ENCODE measurements at regions not wholly inside any gene's neighbourhood (a gene's known extent, or its start where the extent isn't known, plus 50 kb on each side); places are given as distances from the start of the nearest gene placed in this dataset.

DNA sequence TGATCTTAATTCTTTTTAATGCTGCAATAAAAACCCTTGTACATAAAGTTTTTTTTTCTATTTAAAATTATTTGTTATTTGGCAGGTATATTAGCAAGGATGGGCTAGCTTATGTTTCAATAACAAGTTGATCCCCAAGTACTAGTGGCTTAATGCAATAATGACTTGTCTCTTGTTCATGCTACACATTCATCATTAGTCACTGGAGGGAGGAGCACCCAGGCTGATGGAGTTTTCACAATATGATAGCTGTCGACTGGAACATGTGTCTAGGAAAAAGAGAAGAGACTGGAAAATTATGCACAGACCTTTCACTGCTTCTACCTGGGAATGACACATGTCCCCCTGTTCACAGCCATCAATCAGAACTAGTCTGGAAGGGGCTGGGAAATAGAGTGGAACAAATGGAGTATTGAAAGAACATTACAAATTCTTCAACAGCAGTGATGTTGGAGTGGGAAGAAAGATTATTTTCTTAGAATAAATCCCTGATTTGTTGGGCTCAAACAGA is 387.9 kb upstream of the RPS6KA3 start:
- H3K9me2 ChIP-seq (replicated peaks; ENCODE audit: insufficient read depth): no peaks in the 10 kb centered on the region
- no peaks in the 10 kb centered on the region for H3K36me3 ChIP-seq (replicated peaks; ENCODE audit: insufficient read depth, low read depth)
- H2AFZ ChIP-seq: no peak overlapping the region
- no peak overlapping the region for H3K4me3 ChIP-seq
- 59% methylated on average over 1 of the region's 1 CpG for WGBS (ENCODE audit: low lambda C conversion rate, missing lambda C conversion rate)
- no peaks in the 10 kb centered on the region for H3K27me3 ChIP-seq
- H3K4me1 ChIP-seq (ENCODE audit: insufficient read depth): no peaks in the 10 kb centered on the region
- H4K20me1 ChIP-seq (ENCODE audit: insufficient read depth, poor library complexity, severe bottlenecking): no peaks in the 10 kb centered on the region
- TF ChIP-seq EZH2 (IDR thresholded peaks at IDR 0.05; ENCODE audit: borderline replicate concordance) (no peak), EZH2phosphoT487 (IDR thresholded peaks at IDR 0.05; ENCODE audit: low read depth, severe bottlenecking, unreplicated experiment) (no peak)
- TF ChIP-seq, protein P1, sequence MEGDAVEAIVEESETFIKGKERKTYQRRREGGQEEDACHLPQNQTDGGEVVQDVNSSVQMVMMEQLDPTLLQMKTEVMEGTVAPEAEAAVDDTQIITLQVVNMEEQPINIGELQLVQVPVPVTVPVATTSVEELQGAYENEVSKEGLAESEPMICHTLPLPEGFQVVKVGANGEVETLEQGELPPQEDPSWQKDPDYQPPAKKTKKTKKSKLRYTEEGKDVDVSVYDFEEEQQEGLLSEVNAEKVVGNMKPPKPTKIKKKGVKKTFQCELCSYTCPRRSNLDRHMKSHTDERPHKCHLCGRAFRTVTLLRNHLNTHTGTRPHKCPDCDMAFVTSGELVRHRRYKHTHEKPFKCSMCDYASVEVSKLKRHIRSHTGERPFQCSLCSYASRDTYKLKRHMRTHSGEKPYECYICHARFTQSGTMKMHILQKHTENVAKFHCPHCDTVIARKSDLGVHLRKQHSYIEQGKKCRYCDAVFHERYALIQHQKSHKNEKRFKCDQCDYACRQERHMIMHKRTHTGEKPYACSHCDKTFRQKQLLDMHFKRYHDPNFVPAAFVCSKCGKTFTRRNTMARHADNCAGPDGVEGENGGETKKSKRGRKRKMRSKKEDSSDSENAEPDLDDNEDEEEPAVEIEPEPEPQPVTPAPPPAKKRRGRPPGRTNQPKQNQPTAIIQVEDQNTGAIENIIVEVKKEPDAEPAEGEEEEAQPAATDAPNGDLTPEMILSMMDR (IDR thresholded peaks at IDR 0.05; ENCODE audit: poor library complexity): no peak
- H3K9me3 ChIP-seq (ENCODE audit: low read depth): no peaks in the 10 kb centered on the region
- H3K27ac ChIP-seq: no peak overlapping the region
- no peak for DNase-seq (ENCODE audit: low spot score)
- no peak overlapping the region for H3K4me2 ChIP-seq
- H3K79me2 ChIP-seq: no peaks in the 10 kb centered on the region

DNA sequence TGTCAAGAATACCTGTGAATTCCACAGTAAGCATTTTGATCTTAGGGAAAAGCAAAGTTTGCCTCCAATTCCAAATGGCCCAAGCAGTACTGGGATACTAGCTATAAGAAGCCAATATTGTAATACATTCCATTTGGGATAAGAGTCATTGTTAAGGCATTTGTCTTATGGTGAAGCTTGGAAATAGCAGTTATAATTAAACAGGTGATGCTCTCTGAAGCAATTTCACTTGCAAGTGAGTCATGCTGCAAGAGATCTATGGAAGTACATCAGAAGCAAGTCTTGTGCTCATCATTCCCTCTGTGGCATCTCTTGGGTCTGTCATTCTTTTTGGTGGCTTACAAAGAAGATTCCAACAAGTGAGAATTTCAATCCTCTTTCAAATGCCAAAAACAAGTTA is 386.4 kb upstream of the RPS6KA3 start:
- Histone ChIP-seq H3K9me3 (ENCODE audit: low read depth) (no peaks in the 10 kb centered on the region), H3K4me2 (no peak overlapping the region), H2AFZ (no peak overlapping the region), H3K4me1 (ENCODE audit: insufficient read depth) (no peaks in the 10 kb centered on the region), H4K20me1 (ENCODE audit: insufficient read depth, poor library complexity, severe bottlenecking) (no peaks in the 10 kb centered on the region), H3K9me2 (replicated peaks; ENCODE audit: insufficient read depth) (no peaks in the 10 kb centered on the region), H3K36me3 (replicated peaks; ENCODE audit: insufficient read depth, low read depth) (no peaks in the 10 kb centered on the region), H3K4me3 (no peak overlapping the region), H3K27me3 (no peaks in the 10 kb centered on the region), H3K27ac (no peak overlapping the region), H3K79me2 (no peaks in the 10 kb centered on the region)
- TF ChIP-seq EZH2phosphoT487 (IDR thresholded peaks at IDR 0.05; ENCODE audit: low read depth, severe bottlenecking, unreplicated experiment) (no peak), EZH2 (IDR thresholded peaks at IDR 0.05; ENCODE audit: borderline replicate concordance) (no peak)
- TF ChIP-seq, protein P1 (IDR thresholded peaks at IDR 0.05; ENCODE audit: poor library complexity): no peak
- DNase-seq (ENCODE audit: low spot score): no peak

DNA sequence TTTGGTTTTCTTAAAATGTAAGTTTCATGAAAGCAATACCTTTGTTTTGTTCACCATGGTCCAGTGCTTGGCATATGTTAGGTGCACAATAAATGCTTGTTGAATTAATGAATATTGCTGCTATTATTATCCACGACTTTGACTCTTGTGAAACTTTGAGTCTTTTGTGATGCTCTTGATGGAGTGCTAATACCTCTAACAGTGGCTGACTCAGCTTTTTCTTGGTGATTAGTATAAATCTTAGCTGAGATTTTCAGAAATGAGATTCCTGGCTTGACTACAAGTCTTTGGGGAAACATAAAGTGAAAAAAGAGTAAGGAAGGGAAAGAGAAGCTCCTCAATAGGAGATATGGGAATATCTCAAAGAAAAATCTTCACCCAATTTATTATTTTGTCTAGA is 375.2 kb upstream of the RPS6KA3 start:
- TF ChIP-seq EZH2phosphoT487 (IDR thresholded peaks at IDR 0.05; ENCODE audit: low read depth, severe bottlenecking, unreplicated experiment): no peak
- Histone ChIP-seq H3K9me2 (replicated peaks; ENCODE audit: insufficient read depth) (no peaks in the 10 kb centered on the region), H3K9me3 (ENCODE audit: low read depth) (no peaks in the 10 kb centered on the region), H3K4me1 (ENCODE audit: insufficient read depth) (no peaks in the 10 kb centered on the region), H3K36me3 (replicated peaks; ENCODE audit: insufficient read depth, low read depth) (no peaks in the 10 kb centered on the region), H3K79me2 (no peaks in the 10 kb centered on the region), H4K20me1 (ENCODE audit: insufficient read depth, poor library complexity, severe bottlenecking) (no peaks in the 10 kb centered on the region), H3K27ac (no peak overlapping the region), H2AFZ (no peak overlapping the region), H3K4me3 (no peak overlapping the region), H3K27me3 (no peaks in the 10 kb centered on the region), H3K4me2 (no peak overlapping the region)
- 55% methylated on average over 1 of the region's 1 CpG for WGBS (ENCODE audit: low lambda C conversion rate, missing lambda C conversion rate)
- no peak for DNase-seq (ENCODE audit: low spot score)

DNA sequence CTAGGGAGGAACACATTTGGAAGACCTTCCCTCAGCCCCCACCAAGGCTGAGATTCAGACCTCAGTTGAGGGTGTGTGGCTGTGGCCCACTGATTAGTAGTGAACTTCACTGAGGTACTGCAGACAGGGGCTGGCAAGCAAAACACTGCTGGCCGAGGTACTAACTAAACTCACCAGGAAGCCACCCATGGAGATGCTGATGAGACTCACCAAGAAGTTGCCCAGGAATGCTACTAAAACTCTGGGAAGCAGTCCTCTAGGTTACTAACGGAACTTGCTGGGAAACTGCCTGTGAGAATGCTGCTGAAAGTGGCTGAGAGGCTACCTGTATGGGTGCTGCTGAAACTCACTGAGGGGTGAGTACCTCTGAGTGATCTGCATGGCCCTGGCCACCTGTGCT is 372.4 kb upstream of the RPS6KA3 start:
- H3K4me2 ChIP-seq: no peak overlapping the region
- H3K27me3 ChIP-seq: no peaks in the 10 kb centered on the region
- no peaks in the 10 kb centered on the region for H3K79me2 ChIP-seq
- DNase-seq (ENCODE audit: low spot score): no peak
- no peaks in the 10 kb centered on the region for H3K9me3 ChIP-seq (ENCODE audit: low read depth)
- TF ChIP-seq EZH2 (IDR thresholded peaks at IDR 0.05; ENCODE audit: borderline replicate concordance): no peak
- TF ChIP-seq, protein P1 (IDR thresholded peaks at IDR 0.05; ENCODE audit: poor library complexity): no peak
- no peaks in the 10 kb centered on the region for H4K20me1 ChIP-seq (ENCODE audit: insufficient read depth, poor library complexity, severe bottlenecking)
- H2AFZ ChIP-seq: no peak overlapping the region
- H3K4me1 ChIP-seq (ENCODE audit: insufficient read depth): no peaks in the 10 kb centered on the region
- H3K27ac ChIP-seq: no peak overlapping the region
- no peak overlapping the region for H3K4me3 ChIP-seq
- 46% methylated on average over 2 of the region's 2 CpGs for WGBS (ENCODE audit: low lambda C conversion rate, missing lambda C conversion rate)
- no peaks in the 10 kb centered on the region for H3K9me2 ChIP-seq (replicated peaks; ENCODE audit: insufficient read depth)
- no peaks in the 10 kb centered on the region for H3K36me3 ChIP-seq (replicated peaks; ENCODE audit: insufficient read depth, low read depth)

Measured in hepatocyte (in vitro differentiated cells).